HT-29 (cell line): ENCODE measurements at regions not wholly inside any gene's neighbourhood (a gene's known extent, or its start where the extent isn't known, plus 50 kb on each side); places are given as distances from the start of the nearest gene placed in this dataset.
A peak's percentile ranks its signal among the peaks of the same experiment; 100 is the strongest.
"Not testable (repeated sequence)": the region's sequence is repeated elsewhere in the genome, so short reads cannot be mapped to it uniquely, and the experiment has no call there.

ENCODE experiments used
- DNase-seq: peaks from one replicate; pipeline ENCODE4 v3.0.0-alpha.2; 2015; ENCODE audit warnings: low spot score

- no peak for DNase-seq
These were observed 114.3 kb downstream of the MPP7 start for GRCh38 chr10:28188526-28188925.

DNA sequence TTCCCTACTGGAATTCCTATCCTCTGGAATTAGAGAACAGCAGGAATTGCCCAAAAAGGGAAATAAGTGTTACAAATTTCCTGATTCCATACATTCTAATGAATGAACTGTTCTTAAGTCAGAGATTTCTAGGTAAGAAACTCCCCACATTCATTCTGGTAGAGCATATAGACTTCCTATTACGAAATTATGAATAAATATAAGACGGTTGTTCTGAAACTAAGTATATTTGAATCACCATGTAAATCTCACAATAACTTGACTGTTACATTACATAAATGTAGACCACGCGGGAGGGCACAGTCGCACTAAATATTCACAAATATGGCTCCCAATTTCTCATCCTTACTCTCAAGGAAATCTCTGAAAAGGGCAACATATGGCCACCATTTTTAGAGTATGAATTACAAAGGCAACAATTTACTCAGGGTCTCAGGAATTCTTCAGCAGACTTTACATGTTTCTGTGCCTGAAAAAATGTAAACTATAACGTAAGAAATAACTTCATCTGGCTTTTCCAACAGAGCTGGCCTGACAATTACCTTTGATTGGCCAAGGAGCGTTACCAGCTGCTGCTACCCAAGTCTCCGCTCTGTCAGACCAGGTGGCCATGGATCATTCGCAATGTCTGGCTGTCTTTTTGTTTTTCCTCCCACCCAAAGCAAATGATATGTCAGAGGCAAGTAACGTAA, 115.8 kb downstream of the MPP7 start:
- no peak for DNase-seq

- no peak for DNase-seq
These were observed 116.4 kb downstream of the MPP7 start for GRCh38 chr10:28186461-28186860.

- DNase-seq, result no peak
These were observed 118.1 kb downstream of the MPP7 start for GRCh38 chr10:28184810-28185209.

- no peak for DNase-seq
These were observed 121.3 kb downstream of the MPP7 start for GRCh38 chr10:28181478-28182096.

DNA sequence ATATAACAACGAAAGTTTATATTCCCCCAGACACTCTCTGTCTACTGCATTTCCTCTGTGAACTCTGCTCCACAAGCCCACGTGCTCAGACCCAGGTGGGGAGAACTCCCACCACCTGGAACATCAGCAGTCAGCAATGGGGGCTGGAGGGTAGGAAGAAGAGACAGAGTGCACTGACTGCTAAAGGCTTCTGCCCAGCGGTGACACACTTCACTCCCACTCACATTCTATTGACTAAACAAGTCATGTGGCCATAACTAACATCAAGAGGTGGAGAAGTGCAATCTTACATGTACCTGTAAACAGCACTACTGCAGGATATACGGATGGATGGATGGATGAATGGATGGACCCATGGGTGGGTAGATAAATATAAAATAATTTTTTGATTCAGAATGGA, 122.2 kb downstream of the MPP7 start:
- no peak for DNase-seq

- no peak for DNase-seq
These were observed 123.1 kb downstream of the MPP7 start for GRCh38 chr10:28179743-28180099.

- peak; percentile 81 for DNase-seq
These were observed 123.7 kb downstream of the MPP7 start for GRCh38 chr10:28179006-28179742.

DNA sequence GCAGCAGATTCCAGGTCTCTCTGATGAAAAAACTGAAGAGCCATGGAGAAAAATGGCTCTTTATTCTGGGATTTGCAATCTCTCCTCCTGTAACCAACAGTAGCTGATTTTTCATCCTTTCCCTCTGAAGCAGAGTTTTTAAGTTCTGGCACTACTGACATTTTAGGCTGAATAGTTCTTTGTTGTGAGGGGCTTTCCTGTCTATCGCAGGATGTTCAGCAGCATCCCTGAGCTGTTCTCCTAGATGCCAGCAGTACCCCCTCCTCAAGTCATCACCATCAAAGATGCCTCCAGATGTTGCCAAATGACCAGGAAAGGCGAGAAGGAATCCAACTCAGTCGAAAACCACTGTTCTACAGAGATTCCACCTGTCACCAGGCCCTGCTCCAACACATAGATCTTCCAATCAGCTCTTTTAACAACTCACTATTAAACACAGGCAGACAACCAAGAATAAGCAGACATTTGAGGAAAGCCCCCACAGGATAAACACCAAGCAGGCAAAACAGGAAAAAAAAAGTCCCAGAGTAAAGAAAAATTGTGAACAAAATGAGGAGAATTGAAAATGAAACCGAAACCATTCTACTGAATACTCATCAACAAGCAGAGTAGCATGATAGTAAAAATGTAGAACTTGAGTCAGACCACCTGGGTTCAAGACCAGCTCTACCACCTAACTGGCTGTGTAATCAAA, 124.8 kb downstream of the MPP7 start:
- no peak for DNase-seq

DNA sequence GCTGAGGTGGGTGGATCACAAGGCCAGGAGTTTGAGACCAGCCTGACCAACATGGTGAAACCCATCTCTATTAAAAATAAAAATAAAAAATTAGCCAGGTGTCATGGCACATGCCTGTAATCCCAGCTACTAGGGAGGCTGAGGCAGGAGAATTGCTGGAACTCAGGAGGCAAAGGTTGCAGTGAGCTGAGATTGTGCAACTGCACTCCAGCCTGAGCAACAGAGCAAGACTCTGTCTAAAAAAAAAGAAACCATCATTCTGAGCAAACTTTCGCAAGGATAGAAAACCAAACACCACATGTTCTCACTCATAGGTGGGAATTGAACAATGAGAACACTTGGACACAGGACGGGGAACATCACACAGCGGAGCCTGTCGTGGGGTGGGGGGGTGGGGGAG, 126.4 kb downstream of the MPP7 start:
- DNase-seq, result not testable (repeated sequence)

- no peak for DNase-seq
These were observed 130.6 kb downstream of the MPP7 start for GRCh38 chr10:28172223-28172610.

GRCh38 chr10:28171468-28172222, 131.2 kb downstream of the MPP7 start:
- no peak for DNase-seq

DNA sequence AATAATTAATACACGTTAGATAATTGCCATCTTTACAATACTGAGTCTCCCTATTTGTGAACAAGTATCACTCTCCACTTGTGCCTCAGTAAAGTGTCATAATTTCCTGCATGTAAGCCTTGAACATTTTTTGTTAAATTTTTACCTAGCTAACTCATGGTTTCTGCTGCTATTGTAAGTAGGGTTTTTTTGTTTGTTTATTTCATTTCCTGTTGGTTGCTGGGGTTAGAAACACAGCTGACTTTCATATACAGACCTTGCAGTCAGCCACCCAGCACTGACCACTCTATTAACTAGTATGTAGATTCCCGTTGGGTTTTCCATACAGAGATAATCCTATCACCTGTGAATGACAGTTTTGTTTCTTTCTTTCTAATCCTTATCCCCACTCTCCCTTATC, 133.3 kb downstream of the MPP7 start:
- no peak for DNase-seq

DNA sequence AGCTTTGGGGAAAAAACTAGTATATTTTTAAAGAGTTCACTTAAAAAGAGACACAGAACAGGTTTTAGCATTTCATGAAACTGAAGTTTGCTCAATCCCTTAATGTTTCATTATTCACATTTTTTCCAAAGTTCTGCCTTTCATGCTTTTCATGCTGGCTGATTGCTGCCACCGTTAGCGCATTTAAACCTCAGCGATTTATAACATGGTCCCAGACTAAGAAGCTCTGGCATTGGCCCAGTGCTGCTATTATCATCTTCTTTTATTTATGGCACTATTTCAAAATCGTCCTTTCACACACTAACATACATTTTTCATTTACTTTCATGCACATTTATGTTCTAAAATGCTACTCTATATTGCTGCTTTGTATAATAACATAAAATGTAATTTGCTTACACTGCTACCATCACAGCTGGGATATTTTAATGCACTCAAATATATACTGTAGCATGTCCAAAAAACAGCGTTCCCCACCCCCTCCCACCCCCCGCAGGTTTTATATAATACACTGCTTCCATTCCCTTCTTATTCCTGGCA, 141.9 kb downstream of the MPP7 start:
- no peak for DNase-seq

- no peak for DNase-seq
These were observed 145.5 kb downstream of the MPP7 start for GRCh38 chr10:28157379-28157778.

GRCh38 chr10:28155726-28156125, 147.1 kb downstream of the MPP7 start:
- DNase-seq, result no peak

DNA sequence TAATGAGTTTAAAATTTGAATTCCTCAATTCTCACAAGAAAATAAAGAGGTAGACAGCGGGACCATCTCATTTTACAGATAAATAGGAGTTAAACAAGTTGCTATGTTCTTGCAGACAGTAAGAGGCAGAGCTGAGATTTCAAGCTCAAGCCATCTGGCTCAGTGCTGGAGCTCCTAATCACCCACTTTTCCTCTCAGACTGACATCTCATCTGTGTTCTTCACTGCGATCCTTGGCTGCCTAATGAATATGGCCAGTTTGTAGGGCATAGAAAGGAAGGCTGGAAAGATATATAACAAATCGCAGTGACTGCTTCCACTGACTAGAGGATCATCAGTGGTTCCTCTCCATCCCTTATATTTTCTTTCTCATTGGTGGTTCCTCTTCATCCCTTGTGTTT, 151.2 kb downstream of the MPP7 start:
- DNase-seq, result no peak

DNA sequence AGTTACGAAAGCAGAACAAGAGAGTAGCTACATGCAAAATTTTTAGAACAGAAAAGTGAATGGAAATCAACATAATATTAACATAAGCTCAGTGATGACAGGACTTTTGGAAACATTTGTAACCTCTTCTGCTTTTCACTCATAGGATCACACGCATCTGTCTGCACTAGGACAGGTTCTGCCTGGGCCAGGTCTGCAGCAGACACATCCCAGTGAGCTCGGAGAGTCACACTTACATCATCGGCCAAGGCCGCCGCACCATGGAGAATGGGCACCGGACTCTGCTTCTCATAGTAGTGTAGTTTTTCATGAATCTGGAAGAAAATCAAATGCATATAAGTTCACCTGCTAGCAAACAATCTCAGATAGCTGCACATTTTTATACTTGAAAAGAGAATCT, 150.9 kb upstream of the ODAD2 start:
- DNase-seq, result no peak

DNA sequence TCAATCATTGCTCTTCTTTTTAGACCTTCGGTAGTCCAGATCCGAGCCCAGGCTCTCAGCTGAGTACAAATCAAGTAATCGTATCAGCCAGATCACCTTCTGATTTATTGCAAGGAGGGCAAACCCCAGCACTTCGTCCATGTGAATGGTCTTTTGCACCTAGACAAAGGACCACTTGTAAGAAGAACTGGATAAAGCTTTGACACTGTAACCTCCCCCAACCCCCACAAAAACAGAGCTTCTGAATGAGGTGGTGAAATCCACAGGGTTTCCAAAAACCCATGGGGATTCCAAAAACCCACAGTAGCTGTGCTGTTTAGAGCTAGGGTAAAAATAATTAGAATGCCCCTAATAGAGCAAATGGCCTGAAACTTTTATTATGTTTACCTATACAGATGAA, 148.8 kb upstream of the ODAD2 start:
- DNase-seq, result no peak

GRCh38 chr10:28139138-28139537, 140.3 kb upstream of the ODAD2 start:
- no peak for DNase-seq
